ELF-1 (cell line): ENCODE measurements at regions not wholly inside any gene's neighbourhood (a gene's known extent, or its start where the extent isn't known, plus 50 kb on each side); places are given as distances from the start of the nearest gene placed in this dataset.
"Not testable (repeated sequence)": the region's sequence is repeated elsewhere in the genome, so short reads cannot be mapped to it uniquely, and the experiment has no call there.

ENCODE experiments used
- DNase-seq: peaks from one replicate; pipeline ENCODE4 v3.0.0-alpha.2; 2016; ENCODE audit warnings: low read depth, low spot score

DNA sequence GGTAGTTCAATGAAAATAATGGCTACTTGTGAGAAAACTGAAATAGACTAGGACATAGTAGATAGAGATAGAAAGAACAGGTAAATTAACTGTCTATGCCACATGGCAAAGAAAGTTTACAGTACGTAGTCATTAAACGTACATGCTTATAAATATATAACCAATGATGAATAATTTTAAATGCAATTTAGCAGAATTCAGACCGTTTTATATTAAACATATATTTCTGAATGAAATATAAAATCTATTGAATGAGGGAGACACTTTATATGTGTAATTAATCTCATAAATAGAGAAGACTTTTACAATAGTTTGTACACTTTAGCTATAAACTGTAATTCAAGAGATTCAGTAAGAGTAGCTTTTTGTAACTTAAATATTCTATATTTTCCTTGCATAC lies 124.4 kb upstream of the VPREB1 start:
- DNase-seq, result no peak

DNA sequence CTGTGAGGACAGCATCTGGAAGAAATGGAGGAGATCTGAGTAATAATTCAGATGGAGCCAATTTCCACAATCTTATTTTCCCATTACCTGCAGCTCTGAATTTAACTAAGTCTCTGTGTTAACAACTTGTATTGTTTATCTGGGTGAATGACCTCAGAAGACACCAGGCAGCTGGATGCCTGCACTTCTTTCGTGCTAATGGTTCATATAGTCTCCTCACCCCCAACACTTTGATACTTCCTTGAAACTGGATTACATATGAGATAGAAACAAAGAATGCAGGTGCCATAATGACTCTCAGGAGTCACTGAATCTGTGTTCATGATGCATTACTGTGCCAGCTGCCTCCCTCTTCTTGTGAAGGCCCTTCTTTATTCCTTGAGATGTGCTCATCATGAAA lies 125.6 kb upstream of the VPREB1 start:
- DNase-seq, result no peak

DNA sequence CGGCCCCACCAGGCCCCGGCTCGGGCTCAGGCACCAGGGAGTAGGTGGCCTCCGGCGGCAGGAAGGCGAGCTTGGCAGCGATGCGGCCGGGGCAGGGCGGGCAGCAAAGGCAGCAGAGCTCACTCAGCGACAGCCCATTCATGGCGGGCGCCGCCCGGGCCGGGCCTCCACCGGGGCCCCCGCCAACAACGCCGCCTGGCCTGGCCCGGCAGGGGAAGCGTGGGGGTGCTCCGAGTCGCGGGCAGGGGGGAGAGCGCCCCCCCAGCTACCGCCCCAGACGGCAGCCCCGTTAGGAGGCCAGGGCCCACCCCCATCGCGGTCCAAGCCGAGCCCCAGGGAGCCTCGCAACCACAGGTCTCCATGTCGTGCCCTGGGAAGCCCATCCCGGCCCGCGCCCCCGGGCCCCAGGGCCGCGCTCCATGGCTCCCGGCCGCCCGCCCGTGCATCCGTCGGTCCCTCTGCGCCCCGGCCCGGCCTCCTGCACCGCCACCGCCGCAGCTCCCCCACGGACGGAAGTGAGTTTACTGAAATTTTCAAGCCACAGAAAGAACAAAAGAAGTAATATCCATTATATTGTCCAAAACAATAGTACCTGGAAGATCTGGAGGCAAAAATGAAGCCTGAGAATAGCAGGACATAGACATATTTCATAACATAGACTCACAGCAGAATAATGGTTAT lies 126.6 kb upstream of the VPREB1 start:
- not testable (repeated sequence) for DNase-seq

DNA sequence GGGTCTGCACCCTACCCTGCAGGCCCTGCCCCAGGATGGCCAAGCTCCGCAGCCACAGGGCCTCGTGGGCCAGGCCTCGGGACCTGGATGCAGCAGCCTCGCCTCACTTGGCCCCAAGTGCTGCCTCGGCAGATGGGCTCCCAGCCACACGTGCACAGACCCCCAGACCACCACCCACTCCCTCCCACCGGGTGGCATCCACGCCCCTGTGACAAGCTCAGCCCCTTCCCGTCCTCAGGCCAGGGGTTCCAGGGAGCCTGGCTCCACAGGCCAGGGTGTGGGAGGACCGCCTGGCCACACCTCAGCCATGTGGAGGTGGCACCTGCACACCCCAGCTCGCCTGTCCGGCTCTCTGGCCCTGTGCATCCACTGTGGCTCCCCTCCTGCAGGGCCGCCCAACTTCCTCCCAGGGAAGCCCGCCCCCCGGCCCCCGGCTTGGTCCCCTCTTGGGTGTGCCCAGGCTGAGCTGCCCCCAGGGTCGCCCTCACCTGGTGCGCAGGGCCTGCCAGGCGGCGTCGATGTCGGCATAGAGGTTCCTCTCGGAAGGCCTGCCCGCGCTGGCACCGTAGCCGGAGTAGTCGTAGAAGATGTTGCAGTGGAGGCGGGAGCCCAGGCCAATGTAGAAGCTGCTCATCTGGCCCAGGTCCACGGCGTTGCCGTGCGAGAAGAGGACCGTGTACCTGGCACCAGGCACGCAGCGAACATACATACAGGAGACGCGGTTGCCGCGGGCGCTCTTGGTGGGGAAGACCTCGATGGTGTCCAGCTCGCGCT lies 127.4 kb upstream of the VPREB1 start:
- DNase-seq, result not testable (repeated sequence)

DNA sequence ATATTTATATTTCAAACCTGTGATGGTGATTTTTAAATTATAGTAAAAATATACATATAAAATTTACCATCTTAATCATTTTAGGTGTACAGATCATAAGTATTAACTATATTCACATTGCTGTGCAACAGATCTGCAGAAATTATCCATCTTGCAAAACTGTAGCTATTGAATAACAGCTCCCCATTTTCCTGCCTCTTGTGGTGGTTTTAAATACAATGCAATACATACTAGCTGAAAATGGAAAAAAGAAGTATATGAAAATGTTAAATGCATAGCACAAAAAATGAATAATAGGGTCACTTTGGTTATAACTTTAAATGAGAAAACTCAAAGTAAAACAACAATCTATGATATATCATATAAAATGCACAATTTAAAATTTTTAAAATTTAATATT lies 130.9 kb upstream of the VPREB1 start:
- no peak for DNase-seq

DNA sequence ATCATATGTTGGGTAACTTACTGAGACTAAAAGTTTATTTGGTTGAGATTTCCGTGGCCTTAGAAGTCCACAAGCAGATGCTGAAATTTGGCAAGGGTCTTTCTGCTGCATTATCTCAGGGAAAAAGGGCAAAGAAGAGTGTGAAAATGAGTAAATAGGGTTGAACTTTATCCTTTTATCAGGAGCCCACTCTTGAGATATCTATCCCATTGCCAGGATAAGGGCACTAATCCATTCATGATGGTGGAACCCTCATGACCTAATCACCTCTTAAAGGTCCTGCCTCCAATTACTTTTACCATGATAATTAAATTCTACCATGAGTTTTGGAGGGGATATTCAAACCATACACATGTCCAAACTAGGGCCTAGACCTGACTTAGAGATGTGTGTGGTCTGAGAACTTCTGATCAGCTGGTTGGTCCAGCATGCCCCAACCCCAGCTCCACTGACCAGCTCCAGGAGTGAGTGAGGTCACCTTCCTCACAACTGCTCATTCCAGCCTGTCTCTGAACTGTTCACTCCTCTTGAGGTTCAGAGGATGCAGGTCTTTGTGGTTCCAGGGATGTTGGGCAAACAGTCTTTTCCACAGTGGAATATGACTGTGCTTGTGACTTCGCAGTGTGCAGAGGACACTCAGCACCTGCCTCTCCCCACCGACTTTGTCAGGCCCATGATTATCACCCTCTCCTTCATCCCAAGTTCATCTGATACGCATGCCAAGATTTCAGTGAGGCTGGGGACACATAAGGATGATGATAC lies 130.1 kb upstream of the TOP3B start:
- no peak for DNase-seq

DNA sequence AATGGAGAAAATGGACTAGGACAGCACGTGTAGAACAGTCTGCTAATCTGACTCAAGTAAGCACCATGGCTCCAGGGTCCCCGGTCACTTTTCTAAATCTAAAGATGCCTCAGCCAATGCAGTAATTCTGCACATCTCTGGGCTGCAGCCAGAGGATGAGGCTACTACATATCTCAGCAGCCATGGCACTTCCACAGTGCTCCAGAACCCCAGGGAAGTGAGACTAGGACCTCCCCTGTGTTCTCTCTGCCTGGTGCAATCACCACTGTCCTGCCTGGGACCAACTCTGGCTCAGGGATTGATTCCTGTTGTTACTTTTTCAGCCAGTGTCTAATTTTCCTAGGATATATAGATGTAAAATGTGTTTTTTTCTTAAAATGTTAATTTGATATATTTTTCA lies 129.4 kb upstream of the TOP3B start:
- DNase-seq, result no peak

DNA sequence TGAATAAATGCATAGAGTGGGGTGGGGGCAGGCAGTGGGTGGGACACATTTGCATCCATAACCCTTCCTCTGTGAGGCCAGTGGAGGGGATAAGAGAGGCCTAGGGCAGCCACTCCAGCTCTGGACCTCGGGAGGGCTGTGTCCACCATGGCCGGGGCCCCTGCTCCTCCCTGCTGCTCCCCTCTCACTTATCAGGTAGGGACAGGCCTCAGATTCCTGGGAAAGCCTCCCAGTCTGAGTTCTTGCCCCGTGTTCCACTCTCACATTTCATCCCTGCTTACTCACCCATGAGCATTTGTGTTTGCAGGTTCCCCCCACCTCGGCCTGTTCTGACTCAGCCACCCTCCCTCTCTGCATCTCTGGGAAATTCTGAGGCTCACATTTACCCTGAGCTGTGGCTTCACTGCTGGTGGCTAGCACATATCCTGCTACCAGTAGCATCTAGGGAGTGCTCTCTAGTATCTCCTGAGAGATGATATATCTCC lies 128.7 kb upstream of the TOP3B start:
- DNase-seq, result peak; percentile 7

DNA sequence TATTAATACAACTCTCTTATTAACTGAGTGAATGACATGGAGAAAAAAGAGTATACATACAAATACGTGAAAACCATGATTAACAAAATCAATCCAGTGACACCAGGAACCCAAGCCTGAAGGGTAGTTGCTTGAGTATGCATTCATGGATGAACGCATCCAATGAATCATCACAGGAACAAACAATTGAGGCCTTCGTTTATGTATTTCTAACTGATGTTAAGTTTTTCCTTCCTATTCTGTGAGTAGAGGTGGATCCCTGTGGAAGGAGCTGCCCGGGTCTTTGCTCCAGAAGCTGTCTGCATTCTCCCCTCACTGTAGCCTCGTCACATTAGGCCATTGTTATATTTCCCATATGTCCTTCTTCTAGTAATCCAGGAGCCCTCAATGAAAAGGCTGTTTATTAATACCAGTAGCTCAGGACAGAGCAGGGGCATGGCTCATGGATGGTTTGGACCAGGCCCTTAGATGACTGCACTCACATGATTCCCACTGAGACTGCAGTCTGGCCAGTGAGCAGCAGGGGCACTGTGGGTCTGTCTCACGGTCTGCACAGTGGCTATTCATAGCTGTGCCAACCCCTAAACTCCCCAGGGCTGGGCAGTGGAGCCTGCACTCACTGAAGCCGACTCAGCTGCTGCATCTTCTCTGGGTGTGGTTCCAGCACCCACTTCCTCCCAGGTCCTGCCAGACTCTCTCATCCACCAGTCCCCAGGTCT lies 128.1 kb upstream of the TOP3B start:
- peak; percentile 56 for DNase-seq

DNA sequence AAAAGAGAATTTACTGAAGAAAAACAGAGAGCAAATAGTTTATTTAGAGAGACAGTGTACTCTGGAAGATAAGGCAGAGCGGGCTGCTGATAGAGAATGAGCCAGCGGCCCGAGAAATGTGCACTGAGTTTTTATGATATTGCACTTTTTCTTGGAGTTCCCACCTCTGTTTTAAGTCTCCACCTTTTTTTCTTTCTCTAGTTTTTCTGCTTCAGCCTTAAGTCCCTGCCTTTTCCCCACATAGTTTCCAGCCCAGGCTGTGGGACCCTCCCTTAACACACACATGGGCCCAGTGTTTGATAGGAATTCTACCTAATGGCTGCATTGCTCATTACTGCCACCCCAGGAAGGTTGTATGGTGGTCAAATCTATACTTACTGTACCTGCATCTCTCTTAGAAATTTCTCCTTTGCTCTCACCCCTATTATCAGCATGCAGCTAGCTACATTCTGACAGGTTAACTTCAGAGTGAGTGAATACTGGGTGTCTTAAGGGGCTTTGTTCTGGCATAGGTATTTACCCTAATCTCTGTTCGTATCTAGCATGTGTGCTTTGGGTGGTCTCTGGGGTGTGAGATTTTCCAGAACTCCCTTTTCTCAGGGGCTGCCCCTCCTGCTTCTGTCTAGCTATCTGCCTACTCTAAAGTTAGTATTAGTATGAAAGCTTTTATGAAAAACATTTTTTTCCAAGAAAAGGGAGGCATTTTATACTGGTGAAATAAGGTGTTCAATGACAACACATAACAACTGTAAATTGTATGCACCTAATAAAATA lies 127.3 kb upstream of the TOP3B start:
- DNase-seq, result no peak

DNA sequence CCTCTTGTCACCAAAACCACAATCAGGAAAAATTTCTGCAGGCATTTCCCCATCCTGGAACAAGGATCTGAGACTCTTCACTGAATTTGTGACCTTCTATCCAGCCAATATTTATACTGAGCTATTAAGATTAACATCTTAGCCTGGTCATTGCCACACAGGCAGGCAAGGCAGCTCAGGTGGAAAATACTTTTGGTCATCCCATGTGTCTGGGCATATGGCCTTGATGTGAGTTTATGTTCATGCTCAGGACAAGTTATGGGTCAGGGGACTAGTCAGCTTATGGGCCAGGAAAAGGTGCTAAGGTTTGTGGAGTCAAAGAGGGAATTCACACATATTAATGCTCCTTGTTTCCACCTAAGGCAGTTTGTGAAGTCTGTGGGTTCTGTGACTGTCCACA lies 124.3 kb upstream of the TOP3B start:
- no peak for DNase-seq

DNA sequence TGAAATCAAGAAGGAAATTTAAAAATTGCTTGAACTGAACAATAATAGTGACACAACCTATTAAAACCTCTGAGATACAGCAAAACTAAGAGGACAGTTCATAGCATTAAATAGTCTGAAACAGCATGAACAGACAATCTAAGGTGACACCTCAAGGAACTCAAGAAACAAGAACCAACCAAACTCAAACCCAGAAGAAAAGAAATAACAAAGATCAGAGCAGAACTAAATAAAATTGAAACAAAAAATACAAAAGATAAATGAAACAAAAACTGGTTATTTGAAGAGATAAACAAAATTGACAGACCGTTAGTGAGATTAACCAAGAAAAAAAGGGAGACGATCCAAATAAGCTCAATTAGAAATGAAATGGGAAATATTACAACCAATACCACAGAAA lies 122.8 kb upstream of the TOP3B start:
- no peak for DNase-seq

DNA sequence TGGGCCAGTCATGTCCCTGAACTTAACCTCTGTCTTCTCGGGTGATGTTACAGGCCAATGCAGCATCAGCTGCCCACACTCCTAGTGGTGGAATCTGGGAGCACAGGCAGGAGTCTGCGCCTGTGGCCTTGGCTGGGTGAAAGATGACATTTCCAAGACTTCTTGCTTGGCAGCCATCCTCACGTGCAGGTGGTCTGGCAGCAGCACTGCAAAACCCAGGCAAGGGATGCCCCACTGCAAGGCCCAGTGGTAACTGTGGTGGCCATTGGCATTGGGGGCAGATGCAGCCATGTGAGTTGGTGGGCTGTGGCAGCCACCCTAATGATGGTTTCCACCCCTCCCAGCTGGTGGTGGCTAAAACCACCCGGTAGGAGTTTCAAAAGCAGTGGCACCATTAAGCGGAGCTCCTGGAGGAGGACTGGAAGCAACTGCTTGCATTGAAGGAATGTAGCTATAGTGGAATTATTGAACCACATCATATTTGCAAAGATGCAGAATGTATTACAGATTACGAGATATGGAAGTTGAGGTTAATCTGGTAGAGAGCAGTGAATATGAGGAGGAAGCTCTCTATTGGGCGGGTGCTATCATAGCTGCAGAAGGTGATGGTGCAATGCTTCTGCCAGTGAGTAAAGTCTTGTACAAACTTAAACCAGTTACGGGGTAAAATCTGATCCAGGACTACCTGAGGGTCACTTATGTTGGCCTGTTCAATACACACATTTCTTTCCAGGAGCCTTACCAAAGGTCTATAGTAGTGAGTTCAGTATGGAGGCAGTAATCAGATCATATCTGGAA lies 120.7 kb upstream of the TOP3B start:
- peak; percentile 29 for DNase-seq

DNA sequence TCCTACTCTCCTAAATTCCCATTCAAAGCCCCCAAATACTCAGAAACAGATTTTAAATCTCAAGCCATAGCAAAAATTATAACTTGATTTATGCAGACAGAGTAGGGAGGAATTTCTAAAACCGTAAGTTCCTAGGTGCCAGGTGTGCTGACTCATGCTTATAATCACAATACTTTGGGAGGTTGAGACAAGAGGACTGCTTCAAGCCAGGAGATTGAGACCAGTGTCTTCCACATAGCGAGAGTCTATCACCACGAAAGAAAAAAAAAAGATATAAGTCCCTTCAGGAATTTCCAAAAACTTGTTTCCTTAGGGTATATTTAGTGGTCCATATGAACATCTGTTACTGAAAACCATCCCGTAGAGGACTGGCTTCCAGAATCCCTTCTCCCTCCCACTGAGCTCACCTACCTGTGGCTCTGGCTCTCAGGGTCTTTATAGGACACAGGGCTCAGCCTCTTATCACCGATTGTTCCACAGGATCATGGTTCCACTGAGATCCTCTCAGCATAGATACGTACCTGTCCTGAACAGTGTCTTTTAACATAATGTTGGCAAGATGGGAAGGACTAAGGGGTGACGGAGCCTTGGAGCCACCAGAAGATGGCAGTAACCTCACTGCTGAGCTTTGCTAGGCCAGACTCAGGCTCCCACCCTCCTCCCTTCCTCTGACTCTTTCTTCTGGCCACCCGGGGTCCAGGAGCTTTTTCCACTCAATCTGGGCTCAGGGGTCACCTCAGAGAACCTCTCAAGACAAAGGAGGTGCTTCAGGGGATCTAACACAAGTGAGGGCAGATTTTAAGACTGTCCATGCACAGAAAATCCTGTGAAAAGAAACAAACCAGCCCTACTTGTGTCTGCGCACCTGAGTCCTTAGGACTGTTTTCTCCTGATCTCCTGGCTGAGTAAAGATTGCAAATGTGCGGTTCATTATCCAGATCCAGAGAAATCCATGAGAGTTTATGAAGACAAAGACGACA lies 117.5 kb upstream of the TOP3B start:
- peak; percentile 25 for DNase-seq

DNA sequence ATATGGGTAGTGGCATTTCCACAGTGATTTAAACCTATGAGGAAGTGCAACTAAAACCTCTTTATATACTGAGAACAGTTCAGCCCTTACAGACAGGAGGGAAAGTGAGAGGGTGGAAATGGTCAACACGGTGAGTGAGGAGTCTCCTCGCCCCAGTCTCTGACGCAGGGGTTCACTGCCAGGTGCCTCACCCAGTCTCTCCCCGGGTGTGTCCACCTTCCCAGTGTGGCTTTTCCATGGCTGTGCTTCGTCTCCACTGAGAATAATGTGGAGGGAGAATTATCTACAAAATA lies 116.6 kb upstream of the TOP3B start:
- DNase-seq, result no peak

DNA sequence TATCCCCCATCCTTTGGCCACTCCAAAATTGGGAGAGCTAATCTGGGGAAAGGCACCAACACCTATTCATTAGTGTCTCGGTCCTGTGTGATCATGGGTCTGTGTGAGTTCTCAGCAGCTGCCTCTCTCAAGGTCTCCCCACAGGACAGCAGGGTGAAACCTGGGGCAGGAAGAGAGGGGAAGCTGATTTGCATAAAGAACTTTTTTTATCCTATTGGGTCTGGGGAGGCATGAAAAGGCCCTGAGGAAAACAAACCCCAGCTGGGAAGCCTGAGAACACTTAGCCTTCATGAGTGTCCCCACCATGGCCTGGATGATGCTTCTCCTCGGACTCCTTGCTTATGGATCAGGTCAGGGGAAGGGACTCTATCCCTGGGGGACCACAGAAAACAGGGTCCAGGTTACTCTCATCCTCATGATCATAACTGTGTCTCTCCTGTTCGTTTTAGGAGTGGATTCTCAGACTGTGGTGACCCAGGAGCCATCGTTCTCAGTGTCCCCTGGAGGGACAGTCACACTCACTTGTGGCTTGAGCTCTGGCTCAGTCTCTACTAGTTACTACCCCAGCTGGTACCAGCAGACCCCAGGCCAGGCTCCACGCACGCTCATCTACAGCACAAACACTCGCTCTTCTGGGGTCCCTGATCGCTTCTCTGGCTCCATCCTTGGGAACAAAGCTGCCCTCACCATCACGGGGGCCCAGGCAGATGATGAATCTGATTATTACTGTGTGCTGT lies 116.0 kb upstream of the TOP3B start:
- DNase-seq, result no peak

DNA sequence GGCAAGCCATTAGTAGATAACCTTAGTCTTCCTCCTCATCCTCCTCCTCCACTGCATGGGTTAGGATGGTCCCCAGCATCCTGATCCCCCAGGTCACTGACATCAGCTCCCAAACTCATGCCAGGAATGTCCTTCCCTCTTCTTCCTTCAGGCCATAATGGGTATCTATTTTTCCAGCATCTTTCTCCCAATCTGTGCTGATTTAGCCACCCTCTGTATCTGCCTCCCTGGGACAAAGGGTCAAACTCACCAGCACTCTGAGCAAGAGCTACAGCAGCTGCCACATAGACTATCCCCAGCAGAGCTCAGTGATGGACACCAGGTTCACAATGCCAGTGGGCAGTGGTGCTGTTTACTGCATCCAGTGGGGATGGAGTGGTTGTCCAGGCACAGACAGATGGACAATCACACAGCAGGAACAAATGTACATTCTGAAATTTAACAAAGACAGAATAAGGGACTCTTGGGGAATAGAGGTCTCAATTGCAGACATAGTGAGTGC lies 115.2 kb upstream of the TOP3B start:
- no peak for DNase-seq

DNA sequence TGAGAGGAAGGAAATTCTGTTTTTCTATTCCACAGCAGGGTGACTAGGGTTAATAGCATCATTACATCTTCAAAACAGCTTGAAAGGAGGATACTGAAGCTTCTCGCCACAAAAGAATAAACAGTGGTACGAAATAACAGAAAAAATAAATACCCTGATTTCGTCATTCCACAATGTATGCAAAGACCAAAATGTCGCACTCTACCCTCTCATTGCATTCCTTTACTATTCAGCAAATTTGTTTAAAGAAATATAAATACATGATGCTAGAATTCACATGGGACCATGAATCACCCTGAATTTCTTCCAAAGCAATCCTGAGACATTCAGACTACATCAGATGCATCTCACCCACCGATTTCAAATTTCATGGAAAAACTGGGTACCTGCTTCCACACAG lies 112.3 kb upstream of the TOP3B start:
- no peak for DNase-seq
